ENCODE measurements at regions not wholly inside any gene's neighbourhood (a gene's known extent, or its start where the extent isn't known, plus 50 kb on each side); places are given as distances from the start of the nearest gene placed in this dataset.

- intact Hi-C loops (cut with DNase I) = no loop called here
- H3K36me3 ChIP-seq = no peaks in the 10 kb centered on the region
- H3K27ac ChIP-seq = no peak overlapping the region
- no peak overlapping the region for H3K4me3 ChIP-seq
- no peaks in the 10 kb centered on the region for H3K9me3 ChIP-seq
- DNase-seq (no peak), ATAC-seq (no peak)
- H3K4me1 ChIP-seq = no peaks in the 10 kb centered on the region
- no peak for TF ChIP-seq CTCF (IDR thresholded peaks at IDR 0.05)
- H3K27me3 ChIP-seq = no peaks in the 10 kb centered on the region
Measured at GRCh38 chr3:110063178-110063577, 725.8 kb upstream of the DPPA4 start.

DNA sequence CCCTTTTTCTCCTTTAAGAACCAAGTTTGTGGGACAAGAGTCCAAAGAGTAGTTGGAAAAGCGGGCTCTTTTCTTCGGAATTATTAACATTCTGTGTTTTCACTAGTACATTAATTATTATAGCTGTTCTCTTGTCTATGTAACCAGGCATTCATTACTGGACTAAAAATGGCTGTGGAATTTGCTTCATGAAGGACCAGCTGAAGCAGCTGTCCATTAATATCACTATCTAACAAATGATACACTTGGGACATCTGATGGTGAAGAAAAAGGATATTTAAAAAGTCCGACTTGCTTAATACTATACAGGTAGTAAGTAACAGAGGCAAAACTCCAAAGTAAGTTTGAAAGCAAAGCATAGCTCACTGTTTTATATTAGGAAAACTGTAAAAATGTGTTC, 728.9 kb upstream of the DPPA4 start:
- H3K4me3 ChIP-seq = no peak overlapping the region
- DNase-seq = no peak
- H3K4me1 ChIP-seq = no peaks in the 10 kb centered on the region
- H3K27me3 ChIP-seq = no peaks in the 10 kb centered on the region
- H3K9me3 ChIP-seq = no peaks in the 10 kb centered on the region
- intact Hi-C loops (cut with DNase I) = no loop called here
- H3K36me3 ChIP-seq = no peaks in the 10 kb centered on the region
- H3K27ac ChIP-seq = no peak overlapping the region
- no peak for ATAC-seq
- TF ChIP-seq CTCF (IDR thresholded peaks at IDR 0.05) = no peak

GRCh38 chr3:110067527-110067926, 730.2 kb upstream of the DPPA4 start:
- Histone ChIP-seq H3K4me3 (no peak overlapping the region), H3K9me3 (no peaks in the 10 kb centered on the region), H3K36me3 (no peaks in the 10 kb centered on the region), H3K27me3 (no peaks in the 10 kb centered on the region), H3K4me1 (no peaks in the 10 kb centered on the region), H3K27ac (no peak overlapping the region)
- TF ChIP-seq CTCF (IDR thresholded peaks at IDR 0.05) = no peak
- no peak for ATAC-seq
- intact Hi-C loops (cut with DNase I) = no loop called here
- DNase-seq = no peak

DNA sequence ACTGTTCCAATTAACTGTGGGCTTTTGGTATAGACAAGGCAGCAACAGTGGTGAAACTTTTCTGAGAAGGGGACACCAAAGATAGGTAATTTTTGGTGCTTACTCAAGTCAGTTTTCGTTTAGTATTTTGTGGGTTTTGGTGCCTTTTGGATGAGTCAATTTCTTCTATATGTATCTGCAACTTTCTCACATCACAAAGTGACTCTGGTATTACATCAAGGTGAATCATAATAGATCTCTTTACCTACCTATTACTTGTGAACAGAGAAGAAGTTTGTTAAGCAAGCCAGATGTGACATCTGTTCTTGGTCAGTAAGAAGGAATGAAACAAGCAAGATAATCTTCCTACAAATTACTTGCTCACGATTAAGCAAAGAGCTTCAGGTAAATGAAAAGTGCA, 732.4 kb upstream of the DPPA4 start:
- DNase-seq = no peak
- intact Hi-C loops (cut with DNase I) = no loop called here
- H3K36me3 ChIP-seq = no peaks in the 10 kb centered on the region
- TF ChIP-seq CTCF (IDR thresholded peaks at IDR 0.05) = no peak
- ATAC-seq = no peak
- H3K4me1 ChIP-seq = no peaks in the 10 kb centered on the region
- H3K27me3 ChIP-seq = no peaks in the 10 kb centered on the region
- H3K27ac ChIP-seq = no peak overlapping the region
- no peak overlapping the region for H3K4me3 ChIP-seq
- no peaks in the 10 kb centered on the region for H3K9me3 ChIP-seq

DNA sequence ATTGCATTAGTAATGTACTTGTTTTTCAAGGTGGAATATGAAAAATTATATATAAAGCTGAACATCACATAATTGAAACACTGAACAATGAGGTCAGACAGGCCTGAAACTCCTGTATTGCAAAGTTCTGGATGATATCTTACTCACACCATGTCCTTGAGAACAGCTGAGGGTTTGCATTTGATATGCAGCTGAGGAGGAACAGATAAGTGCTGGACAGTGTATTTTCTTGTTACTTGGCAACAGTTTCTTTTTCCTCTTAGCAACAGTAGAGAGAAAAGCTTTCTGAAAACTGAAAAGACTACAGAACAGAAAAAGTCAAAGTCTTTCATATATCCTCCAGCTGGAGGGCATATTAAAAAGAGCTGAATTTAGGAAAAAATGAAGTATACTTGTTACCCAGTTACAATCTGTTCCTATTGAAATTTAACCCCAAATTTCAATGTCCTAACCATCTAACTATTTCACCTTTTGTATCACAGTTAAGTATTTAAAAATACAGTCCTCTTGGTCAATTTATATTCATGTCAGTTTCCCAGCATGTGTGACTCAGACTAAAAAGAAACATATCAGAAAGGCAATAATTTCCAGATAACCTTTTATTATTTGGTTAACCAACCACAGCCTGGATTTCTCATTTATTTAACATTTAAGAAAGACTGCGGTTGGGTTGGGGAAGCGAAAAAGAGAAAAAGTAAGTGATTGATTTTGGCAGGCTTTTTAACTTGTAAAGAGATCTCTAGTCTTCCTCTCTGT, 733.0 kb upstream of the DPPA4 start:
- Histone ChIP-seq H3K27me3 (no peaks in the 10 kb centered on the region), H3K27ac (no peak overlapping the region), H3K4me3 (no peak overlapping the region), H3K4me1 (no peaks in the 10 kb centered on the region), H3K9me3 (no peaks in the 10 kb centered on the region), H3K36me3 (no peaks in the 10 kb centered on the region)
- TF ChIP-seq CTCF (IDR thresholded peaks at IDR 0.05) = no peak
- ATAC-seq = no peak
- DNase-seq = no peak
- intact Hi-C loops (cut with DNase I) = no loop called here

- no peak for TF ChIP-seq CTCF (IDR thresholded peaks at IDR 0.05)
- ATAC-seq = no peak
Measured at GRCh38 chr3:110074095-110074494, 736.7 kb upstream of the DPPA4 start.

More at GRCh38 chr3:110074095-110074494, 736.7 kb upstream of the DPPA4 start:
- no peak overlapping the region for H3K4me3 ChIP-seq
- DNase-seq = no peak
- intact Hi-C loops (cut with DNase I) = no loop called here
- no peaks in the 10 kb centered on the region for H3K9me3 ChIP-seq
- H3K27me3 ChIP-seq = no peaks in the 10 kb centered on the region
- H3K27ac ChIP-seq = no peak overlapping the region
- H3K4me1 ChIP-seq = no peaks in the 10 kb centered on the region
- H3K36me3 ChIP-seq = no peaks in the 10 kb centered on the region

Data from upper lobe of right lung (tissue), 1 donor.